HG03175 (cell line): ENCODE measurements at regions not wholly inside any gene's neighbourhood (a gene's known extent, or its start where the extent isn't known, plus 50 kb on each side); places are given as distances from the start of the nearest gene placed in this dataset.

ENCODE experiments used
- ATAC-seq: cut with Tn5 transposase; IDR thresholded peaks from one replicate; pipeline ENCODE4 v1.9.1; 2021; ENCODE audit warnings: mild to moderate bottlenecking, moderate library complexity; ENCODE audit not compliant: unreplicated experiment

DNA sequence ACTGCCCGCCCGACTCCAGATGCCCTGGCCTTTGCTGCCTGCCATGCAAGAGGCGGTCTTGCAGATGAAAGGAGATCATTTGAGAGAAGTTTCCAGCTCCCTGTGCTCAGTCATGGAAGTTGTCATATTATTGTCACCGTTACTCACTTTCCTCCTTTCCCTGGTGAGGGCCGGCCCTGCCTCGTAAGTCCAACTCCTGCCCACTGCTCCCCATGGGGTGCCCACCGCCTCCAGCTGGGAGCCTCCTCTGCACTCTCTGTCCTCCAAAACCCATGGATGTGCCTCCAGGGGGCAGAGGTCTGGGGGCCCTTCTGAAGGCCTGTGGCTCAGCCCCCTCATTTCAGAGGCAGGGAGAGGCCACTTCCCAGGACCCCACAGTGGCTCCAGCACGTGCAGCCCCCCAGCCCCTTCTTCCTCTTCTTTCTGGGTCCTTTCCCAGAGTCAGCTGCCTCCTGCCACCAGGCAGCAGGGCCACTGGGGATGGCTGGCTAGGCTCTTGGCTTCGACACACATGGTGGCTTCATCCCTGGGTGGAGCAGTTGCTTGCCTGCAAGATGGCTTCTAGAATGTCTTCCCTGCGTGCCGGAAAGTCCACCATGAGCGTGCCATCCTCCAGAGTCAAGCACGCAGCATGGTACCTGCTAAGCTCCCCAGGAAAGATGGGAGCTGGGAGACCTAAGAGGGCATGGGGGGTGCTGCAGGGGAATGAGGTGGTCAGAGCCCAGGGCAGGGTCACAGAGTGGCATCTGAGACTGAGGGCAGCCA lies 97.9 kb upstream of the RUNX3 start:
- ATAC-seq = no peak

DNA sequence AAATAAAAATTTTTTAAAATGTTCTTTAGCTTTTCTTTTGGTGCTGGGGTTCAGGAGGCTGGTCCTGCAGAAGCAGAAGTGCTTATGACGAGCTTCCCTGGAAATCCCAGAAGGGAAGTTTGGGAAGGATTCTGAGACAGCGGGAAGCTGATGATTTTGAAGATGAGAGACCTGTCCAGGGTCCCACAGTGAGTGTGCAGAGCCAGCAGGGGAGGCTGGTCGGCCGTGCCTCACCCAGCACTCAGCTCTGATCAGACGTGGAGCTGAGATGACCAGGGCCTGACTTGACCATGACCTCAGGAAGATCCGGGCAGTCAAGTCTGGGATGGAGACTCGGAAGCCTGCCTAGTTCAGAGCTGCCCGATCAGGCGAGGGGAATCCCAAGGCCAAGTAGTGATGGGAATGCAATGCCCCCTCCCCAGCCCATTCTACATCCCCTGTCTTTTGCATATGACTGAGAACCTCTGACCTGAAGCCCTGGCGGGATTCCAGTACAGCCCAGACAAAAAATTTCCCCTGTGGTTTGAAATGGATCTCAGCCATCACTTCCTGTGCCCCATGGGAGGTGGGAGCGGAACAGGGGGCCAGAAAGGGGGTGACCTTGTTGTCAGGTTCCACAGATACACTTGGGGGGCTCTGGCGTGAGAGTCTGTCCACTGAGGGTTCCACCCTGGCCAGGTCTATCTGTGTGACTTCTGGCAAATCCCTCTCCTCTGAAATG lies 96.8 kb upstream of the RUNX3 start:
- ATAC-seq = no peak

DNA sequence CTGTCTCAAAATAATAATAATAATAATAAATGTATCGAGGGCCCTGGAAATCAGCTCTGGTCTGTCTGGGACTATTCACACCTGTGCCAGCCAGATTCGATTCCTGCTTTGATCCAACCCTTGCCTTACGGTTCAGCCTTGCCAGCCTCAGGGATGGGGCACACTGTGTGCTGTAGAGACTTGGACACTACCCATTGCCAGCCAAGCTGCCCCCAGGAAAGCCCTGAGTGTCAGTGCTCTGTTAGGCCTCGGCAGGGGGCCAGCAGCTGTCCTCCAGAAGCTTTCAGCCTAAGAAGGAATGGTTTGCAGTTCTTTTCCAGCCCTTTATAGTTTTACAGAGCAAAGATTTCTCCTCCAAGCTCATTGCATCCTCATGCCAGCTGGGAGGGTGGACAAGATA lies 96.2 kb upstream of the RUNX3 start:
- no peak for ATAC-seq

DNA sequence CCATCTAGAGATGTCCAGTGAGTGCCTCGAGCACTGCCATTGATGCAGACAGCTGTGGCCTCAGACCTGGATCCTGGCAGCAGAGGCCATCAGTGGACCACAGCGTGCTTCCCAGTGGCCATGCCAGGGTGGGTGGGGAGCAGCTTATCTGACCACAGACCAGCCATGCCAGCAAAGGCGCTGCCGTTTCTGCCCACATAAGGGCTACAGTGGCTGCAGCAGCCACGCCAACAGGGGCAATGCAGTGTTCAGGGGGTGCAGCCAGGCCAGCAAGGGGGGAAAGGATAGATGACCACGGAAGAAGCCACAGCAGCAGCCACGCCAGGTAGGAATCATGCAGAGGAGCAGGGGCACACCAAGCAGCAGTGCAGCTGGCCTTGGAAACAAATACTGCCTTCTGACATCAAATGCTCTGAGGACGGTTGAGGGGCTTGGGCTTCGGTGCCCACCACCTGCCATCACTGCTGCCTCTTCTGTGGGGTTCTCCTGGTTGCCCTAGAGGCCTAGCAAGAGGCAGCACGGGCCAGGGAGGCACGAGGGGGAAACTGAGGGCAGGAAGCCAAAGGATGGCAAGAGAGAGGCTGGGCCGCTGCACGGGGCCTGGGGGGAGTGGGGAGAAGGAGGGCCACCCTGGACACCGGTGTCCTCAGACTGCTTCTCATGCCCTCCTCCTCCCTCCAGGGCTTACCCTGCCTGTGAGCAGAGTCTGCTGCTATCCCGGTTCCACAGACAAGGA lies 94.7 kb upstream of the RUNX3 start:
- ATAC-seq = no peak

DNA sequence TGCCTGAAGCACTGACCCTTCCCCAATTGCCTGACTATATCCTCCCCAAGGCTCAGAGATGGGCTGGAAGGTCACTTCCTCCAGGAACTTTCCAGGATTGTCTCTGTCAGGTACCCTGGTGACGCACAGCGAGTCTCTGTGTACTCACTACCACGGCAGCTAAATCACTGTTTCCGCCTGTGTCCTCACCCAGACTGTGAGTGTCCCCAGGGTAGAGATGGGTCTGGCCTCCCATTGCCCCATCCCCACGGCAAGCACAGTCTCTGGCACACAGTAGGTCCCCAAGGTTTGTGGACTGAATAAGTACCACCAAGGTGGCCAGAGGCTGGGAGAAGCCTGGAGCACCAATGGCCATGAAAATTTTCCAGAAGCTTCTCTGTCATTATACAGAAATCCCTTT lies 93.8 kb upstream of the RUNX3 start:
- ATAC-seq = no peak

DNA sequence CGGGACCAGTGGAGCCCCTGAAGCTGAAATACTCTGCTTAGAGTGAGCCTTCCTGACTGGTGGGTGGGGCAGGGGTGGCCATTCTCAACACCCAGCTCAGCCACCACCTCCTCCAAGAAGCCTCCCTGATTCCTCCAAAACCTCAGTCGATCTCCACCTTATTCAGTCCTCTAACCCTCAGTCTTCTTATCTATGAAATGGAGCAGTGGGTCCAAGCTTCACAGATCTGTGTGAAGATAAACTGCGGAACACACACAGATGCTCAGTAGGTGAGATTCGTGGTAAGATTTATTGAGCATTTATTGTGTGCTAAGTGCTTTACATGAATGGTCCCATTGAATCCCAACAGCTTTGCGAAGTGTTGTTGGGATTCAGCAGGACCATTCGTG lies 93.1 kb upstream of the RUNX3 start:
- no peak for ATAC-seq

DNA sequence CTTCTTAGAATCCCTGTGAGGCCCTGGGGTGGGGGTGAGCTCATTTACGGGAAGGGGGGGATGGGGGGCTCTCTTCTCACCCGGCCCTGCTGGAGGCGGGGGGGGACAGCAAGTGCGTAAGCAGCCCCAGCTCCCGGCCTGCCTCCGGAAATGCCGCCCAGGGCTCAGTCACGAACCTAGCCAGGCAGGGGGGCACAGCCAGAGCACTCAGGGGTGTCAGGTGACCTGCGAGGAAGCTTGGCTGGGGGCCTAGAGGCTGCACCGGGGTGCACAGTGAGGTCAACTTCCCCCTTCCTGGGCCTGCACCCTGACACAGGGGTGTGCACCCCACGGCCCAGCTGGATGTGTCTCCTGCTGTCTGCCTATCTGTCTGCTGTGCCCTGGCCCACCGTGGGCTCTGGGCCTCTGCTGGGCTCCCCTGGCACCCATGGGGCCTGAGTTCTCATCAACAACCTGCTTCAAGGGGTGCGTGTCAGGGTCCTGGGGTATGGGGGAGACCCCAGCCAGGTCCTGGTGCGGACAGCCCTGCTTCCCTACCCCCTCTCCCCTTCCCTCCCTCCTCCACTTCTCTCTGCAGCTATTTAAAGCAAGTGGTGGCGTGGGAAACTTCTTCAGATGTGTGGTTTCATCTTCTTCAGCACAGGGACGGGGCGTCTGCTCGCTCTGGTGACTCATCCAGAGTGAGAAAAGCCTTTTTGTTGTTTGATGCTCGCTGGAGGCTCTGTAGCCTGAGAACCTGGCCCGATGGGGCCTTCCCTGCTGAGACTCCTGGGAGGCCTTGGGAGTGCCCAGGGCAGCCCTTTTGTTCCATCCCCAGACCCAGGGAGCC lies 92.5 kb upstream of the RUNX3 start:
- peak; percentile 84 for ATAC-seq

DNA sequence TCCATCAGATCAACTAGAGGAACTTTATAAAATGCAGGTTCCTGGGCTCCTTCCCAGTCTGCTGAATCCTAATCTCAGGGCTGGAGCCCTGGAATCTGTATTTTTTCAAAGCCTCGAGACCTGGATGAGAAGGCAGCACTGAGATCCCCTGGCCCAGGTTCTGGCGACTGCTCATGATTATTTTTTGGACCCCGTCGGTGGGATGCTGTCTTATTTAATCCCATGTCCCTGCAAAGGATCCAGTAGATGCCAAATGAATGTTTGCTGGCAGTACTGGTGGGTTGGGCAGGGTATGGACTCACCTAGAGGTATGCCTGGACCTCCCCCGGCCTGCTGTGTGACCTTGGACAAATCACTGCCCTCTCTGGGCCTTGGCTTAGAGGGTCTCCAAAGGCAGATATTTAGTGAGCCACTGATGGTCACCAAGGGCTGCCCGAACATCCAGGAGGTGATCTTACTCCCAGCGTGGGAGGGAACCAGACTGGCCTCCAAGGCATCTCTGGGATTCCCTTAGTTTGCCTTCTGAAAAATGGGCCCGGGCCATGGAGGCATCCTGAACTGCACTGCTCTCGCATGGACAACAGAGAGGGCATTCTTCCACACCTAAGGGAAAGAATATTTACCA lies 91.6 kb upstream of the RUNX3 start:
- peak; percentile 0 for ATAC-seq

DNA sequence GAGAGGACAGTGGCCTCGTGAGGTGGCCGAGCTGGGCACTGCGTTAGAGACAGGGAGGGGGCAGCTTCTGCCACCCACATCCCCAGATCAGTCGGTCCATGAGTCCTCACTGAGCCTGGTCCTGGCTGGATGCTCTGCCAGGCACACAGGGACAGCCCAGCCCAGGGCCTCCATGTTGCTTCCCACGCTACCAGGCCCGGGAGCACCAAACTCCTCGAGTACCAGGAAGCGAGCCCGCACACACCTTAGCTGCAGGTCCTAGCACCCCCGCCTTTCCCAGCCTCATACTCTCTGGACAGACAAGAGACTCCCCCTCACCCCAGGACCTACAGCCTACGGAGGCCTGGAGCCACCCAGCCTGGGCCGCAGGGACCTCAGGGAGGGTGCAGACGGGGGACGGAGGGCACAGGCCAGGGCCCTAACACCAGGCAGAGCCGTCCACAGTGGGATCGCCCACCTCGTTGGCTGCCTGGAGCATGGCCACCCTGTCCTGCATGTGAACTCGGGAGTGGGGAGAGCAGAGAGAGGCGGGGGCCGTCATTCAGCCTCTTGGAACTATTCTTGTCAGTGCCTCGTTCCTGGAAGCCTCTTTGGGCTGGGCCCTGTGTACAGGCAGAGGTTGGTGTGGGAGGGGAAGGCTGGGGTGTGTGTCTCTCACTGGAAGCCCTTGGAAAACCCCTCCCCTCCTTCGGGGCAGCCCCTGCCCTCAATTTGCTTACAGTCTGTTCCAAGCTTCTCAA lies 90.9 kb upstream of the RUNX3 start:
- ATAC-seq = no peak

DNA sequence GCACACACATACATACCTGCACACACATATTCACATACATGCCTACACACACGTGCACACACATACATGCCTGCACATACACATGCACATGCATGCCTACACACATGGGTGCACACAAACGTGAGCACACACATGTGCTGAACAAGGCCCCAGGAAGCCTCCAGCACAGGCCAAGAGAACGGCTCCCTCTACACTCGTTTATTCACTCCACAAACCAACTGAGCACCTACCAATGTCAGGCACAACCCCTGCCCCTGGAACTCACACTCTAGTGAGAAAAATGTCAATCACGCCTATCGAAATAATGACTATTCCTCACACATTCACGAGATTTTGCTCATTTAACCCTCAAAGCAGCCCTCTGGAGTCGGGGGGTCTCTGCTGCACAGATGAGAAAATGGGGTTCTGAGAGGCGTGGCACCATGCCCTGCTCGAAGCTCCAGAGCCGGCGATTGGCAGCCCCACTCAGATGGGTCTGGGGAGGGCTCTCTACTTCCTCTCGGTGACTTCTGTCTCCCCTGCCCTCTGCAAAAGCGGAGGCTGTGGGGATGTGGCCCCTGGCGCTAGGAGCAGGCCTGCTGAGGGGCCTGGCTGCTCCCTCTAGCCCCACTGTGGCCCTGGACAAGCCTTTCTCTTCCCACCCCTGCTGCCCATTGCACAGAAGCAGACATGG lies 90.2 kb upstream of the RUNX3 start:
- ATAC-seq = no peak

DNA sequence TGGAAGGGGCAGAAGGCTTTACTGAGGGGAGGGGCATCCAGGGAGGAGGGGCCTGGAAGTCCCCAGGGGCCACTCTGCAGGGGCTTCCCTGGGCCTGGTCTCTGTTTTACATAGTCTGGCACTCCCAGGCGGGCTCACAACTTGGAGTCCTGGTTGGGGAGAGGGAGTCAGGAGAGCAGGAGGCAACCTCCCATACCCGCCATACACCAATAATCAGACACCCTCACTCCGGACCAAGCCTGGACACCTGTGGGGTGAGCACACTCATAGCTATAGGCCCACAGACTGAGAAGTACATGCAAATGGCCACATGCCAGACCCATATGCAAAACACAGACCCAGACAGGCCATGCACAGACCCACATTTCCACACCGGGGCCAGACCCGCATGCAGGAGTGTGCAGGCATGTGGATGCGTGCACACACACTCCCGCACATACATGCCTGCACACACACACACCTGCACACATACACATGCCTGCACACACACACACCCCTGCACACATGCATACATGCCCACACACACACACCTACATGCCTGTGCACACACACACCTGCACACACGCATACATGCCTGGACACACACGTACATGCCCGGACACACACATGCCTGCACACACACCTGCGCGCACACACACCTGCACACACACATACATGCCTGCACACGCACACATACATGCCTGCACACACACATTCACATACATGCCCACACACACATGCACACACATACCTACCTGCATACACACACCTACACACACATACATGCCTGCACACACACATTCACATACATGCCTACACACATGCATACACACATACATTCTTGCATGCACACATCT lies 89.5 kb upstream of the RUNX3 start:
- ATAC-seq = peak; percentile 42

DNA sequence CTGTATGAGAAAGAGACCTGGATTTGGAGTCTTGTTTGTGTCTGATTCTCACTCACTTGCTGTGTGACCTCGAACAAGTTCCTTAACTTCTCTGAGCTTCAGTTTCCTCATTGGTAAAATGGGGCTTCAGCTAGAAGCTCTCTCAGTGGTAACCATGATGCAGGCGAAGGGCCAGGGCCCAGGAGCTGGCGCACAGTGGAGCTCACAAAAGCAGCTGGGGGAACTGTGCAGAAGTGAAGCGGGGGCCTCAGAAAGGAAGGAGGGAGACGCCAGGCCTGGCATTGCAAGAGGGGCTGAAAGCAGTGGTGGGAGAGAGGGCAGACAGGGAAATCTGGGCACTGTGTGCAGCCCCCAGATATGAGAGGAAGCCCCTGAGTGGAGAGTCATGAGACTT lies 88.9 kb upstream of the RUNX3 start:
- no peak for ATAC-seq

DNA sequence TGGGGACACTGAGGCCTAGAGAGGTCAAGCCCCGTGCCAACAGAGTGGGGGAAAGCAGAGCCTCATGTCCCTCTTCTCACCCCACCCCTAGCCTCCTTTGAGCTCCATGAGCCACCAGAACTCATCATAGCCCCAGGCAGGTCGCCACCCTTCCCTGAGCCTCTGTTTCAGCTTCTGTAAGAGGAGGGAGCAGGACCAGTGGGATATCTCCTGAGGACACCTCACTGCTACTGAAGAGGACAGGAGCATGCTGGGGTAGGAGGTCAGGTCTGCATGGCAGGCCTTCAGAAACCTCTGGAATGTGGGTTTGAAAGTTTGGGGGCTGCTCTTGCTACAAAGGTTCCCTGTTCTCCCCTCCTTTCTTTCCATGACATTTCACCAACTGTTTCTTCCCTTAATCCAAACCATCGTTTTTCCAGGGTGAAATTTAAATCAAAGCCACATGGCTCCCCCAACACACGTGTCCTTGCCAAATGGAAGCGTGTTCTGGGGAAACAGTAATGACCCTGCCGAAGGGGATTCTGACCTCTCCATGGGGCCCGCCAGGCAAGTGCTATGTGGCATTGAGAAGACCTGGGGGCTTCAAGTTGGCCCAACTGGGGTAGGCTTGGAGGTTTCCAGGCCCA lies 88.1 kb upstream of the RUNX3 start:
- no peak for ATAC-seq

DNA sequence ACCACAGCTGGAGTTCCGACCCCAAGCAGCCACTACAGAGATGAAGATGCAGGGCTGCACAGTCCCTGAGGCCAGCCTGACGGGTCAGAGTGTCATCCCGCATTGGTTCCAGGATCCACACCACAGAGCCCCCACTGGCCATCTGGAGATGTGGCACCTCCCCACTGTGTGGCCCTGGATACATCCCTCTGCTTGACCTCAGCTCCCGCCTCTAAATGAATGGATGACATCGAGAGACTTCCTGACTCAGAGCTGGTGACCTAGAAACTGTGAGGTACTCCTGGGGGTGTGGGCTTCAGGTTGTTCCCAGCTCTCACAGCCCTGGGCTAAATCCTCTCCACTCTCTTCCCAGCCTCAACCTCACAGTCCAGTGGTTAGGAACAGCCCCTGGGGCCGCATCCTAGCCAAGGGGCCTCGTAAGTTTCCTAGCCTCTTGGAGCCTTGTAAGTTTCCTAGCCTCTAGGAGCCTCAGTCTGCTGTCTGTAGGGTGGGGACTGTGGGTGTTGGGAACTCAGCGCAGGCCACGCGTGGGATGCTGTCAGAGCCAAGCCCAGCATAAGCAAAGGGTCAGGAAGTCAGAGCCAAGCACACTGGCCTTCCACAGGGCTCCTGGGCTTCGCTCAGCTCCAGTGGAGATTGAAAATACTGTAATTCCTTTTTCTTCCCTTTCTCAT lies 87.5 kb upstream of the RUNX3 start:
- no peak for ATAC-seq

DNA sequence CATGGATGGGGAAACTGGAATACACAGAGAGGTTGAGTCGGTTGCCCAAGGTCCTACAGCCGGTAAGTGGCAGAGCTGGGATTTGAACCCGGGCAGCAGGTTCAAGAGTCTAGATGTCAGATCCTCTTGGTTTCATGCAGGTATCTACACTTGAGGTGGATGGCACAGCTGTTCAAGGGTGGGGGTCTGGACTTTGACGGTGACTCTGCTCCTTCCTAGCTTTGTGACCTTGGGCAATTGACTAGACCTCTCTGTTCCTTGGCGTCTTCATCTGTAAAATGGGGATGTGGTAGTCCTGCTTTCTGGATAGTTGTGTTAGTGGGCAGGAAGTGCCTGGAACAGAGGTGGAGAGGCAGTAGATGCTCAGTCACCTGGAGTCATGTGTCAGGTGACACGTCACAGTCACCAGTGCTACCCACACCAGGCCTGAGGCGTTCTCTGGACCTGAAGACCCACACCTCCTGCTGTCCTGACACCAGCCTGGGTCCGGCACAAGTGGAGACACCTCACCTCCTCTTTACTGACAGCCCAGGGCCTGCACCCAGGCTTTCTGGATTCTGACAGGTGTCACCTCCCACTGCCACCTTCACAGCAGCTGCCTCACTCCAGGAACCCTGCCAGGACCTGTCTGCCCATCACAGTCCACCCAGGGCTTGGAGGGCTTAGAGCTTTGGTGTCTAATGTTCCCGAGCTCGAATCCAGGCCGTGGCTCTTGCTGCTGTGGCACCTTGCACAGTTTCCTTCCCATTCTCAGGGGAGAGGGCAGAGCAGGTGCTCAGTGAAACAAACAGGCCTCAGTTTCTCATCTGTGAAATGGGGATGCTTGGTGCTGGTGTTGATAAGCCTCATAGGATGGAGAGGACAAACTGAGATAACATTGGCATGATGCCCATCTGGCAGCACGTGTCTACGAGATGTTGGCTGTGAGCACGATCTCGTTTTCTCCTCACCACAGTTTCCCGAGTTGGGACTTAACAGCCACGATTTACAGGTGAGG lies 83.2 kb upstream of the RUNX3 start:
- no peak for ATAC-seq

DNA sequence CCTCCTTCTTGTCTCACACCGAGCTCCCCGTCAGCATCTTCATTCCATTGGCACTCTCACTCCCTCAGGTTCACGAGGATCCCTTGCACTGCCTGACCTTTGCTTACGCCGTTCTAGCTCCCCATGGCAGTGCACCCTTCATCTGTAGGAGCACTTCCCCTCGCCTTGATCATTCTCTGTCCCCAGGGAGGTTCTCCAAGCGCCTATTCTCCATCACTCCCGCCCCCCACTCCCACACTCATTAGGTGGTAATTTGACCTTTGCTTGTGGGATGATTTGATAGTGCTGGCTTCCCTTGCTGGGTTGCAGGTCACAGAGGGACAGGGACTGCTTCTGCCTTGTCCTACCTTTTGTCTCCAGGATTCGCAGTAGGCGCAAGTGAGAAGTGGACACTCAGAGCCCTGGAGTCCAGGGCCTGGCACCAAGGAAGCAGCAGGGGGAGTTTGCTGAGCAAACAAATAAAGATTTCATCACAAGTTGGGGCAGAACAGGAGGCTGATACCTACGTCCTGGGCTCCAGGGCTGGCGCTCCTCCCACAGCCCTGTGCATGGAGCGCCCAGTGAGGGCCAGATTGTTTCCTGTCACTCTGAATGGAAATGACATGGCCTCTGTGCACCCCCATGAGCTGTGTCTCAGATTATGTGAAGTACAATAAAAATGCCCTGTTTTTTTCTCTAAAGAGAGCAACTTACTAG lies 82.0 kb upstream of the RUNX3 start:
- no peak for ATAC-seq
